H9 (cell line): ENCODE measurements at regions not wholly inside any gene's neighbourhood (a gene's known extent, or its start where the extent isn't known, plus 50 kb on each side); places are given as distances from the start of the nearest gene placed in this dataset.

Source experiments
- DNase-seq: peaks from one replicate; pipeline ENCODE4 v3.0.0-alpha.2; 2017
- H2AFZ ChIP-seq: one replicate; pipeline ENCODE4 v1.6.1; 2013; ENCODE audit warnings: mild to moderate bottlenecking, low read length, control low read depth, moderate library complexity
- H2AK5ac ChIP-seq: 2 replicates; pipeline ENCODE4 v1.6.1; 2013; ENCODE audit warnings: low read length, control low read depth, mixed read lengths; ENCODE audit not compliant: insufficient read length
- H2BK120ac ChIP-seq: one replicate; pipeline ENCODE4 v1.6.1; 2013; ENCODE audit warnings: low read depth, mild to moderate bottlenecking, low read length, control low read depth, inconsistent platforms; ENCODE audit not compliant: poor library complexity, severe bottlenecking
- H2BK12ac ChIP-seq: 2 replicates; pipeline ENCODE4 v1.6.1; 2013; ENCODE audit warnings: low read length, control low read depth, mixed read lengths, low read depth; ENCODE audit not compliant: insufficient read length
- H2BK15ac ChIP-seq: 2 replicates; pipeline ENCODE4 v1.6.1; 2013; ENCODE audit warnings: low read depth, low read length, control low read depth
- H2BK20ac ChIP-seq: one replicate; pipeline ENCODE4 v1.6.1; 2013; ENCODE audit warnings: low read depth, mild to moderate bottlenecking, low read length, control low read depth, inconsistent platforms; ENCODE audit not compliant: poor library complexity, severe bottlenecking
- H2BK5ac ChIP-seq: 2 replicates; pipeline ENCODE4 v1.6.1; 2013; ENCODE audit warnings: low read length, control low read depth, mixed read lengths; ENCODE audit not compliant: insufficient read length
- H3K14ac ChIP-seq: 2 replicates; pipeline ENCODE4 v1.6.1; 2013; ENCODE audit warnings: low read length, control low read depth; ENCODE audit not compliant: insufficient read depth
- H3K18ac ChIP-seq: 2 replicates; pipeline ENCODE4 v1.6.1; 2013; ENCODE audit warnings: low read depth, mild to moderate bottlenecking, mixed read lengths, low read length, control low read depth; ENCODE audit not compliant: insufficient read length
- H3K23ac ChIP-seq: 2 replicates; pipeline ENCODE4 v1.6.1; 2013; ENCODE audit warnings: low read length, control low read depth, mixed read lengths, low read depth; ENCODE audit not compliant: insufficient read length
- H3K23me2 ChIP-seq: 2 replicates; pipeline ENCODE4 v1.6.1; 2013; ENCODE audit warnings: low read depth, mild to moderate bottlenecking, mixed read lengths, low read length, control low read depth; ENCODE audit not compliant: insufficient read length, poor library complexity, severe bottlenecking
- H3K27ac ChIP-seq: 2 replicates; pipeline ENCODE4 v1.5.1; 2013; ENCODE audit warnings: low read length, control low read depth, mixed read lengths, low read depth; ENCODE audit not compliant: insufficient read length
- H3K27me3 ChIP-seq: 2 replicates; pipeline ENCODE4 v1.6.1; 2013; ENCODE audit warnings: low read length, control low read depth, inconsistent platforms; ENCODE audit not compliant: insufficient read depth
- H3K4ac ChIP-seq: 2 replicates; pipeline ENCODE4 v1.6.1; 2013; ENCODE audit warnings: low read depth, mild to moderate bottlenecking, control low read depth, inconsistent platforms, low read length, moderate library complexity
- H3K4me1 ChIP-seq: 2 replicates; pipeline ENCODE4 v1.6.1; 2013; ENCODE audit warnings: low read length, control low read depth, inconsistent platforms; ENCODE audit not compliant: insufficient read depth
- H3K4me2 ChIP-seq: 2 replicates; pipeline ENCODE4 v1.6.1; 2013; ENCODE audit warnings: low read length, control low read depth, mixed read lengths; ENCODE audit not compliant: insufficient read length, insufficient read depth
- H3K56ac ChIP-seq: 2 replicates; pipeline ENCODE4 v1.6.1; 2013; ENCODE audit warnings: low read depth, mild to moderate bottlenecking, mixed read lengths, low read length, control low read depth; ENCODE audit not compliant: insufficient read length
- H3K79me1 ChIP-seq: 2 replicates; pipeline ENCODE4 v1.6.1; 2013; ENCODE audit warnings: low read depth, mild to moderate bottlenecking, moderate library complexity, low read length, control low read depth, inconsistent platforms; ENCODE audit not compliant: insufficient read depth, poor library complexity, severe bottlenecking
- H3K79me2 ChIP-seq: 2 replicates; pipeline ENCODE4 v1.6.1; 2013; ENCODE audit warnings: low read length, control low read depth, inconsistent platforms; ENCODE audit not compliant: insufficient read depth
- H3K9ac ChIP-seq: 2 replicates; pipeline ENCODE4 v1.6.1; 2013; ENCODE audit warnings: low read length, control low read depth, mixed read lengths; ENCODE audit not compliant: insufficient read length; ENCODE audit errors: extremely low read depth
- H3K9me3 ChIP-seq: one replicate; pipeline ENCODE4 v1.6.1; 2013; ENCODE audit warnings: low read depth, low read length, inconsistent platforms; ENCODE audit not compliant: control insufficient read depth
- H3T11ph ChIP-seq: one replicate; pipeline ENCODE4 v1.6.1; 2013; ENCODE audit warnings: mild to moderate bottlenecking, low read length, control low read depth, inconsistent platforms
- H4K20me1 ChIP-seq: one replicate; pipeline ENCODE4 v1.6.1; 2013; ENCODE audit not compliant: control insufficient read depth, insufficient read length, insufficient read depth
- H4K5ac ChIP-seq: 2 replicates; pipeline ENCODE4 v1.6.1; 2013; ENCODE audit warnings: low read depth, mild to moderate bottlenecking, mixed read lengths, low read length, control low read depth; ENCODE audit not compliant: insufficient read length
- H4K8ac ChIP-seq: replicated peaks from 2 replicates; pipeline ENCODE4 v1.6.1; 2013; ENCODE audit warnings: low read length, control low read depth, mixed read lengths, low read depth; ENCODE audit not compliant: insufficient read length
- H4K91ac ChIP-seq: 2 replicates; pipeline ENCODE4 v1.6.1; 2013; ENCODE audit warnings: low read depth, mild to moderate bottlenecking, moderate library complexity, mixed read lengths, low read length, control low read depth; ENCODE audit not compliant: insufficient read length
- H3K27ac Mint-ChIP-seq, 3 experiments: 2 replicates in 2 of 3; 3 replicates in 1 of 3; pipeline ENCODE4 v1.8.0; 2020 to 2021; ENCODE audit warnings: mixed read lengths in 3 of 3, mild to moderate bottlenecking in 1 of 3, moderate library complexity in 1 of 3
- H3K27me3 Mint-ChIP-seq: 2 replicates; pipeline ENCODE4 v1.8.0; 2021; ENCODE audit warnings: low read depth, mild to moderate bottlenecking, moderate library complexity, mixed read lengths
- H3K36me3 Mint-ChIP-seq, 3 experiments: 2 replicates in 2 of 3; 3 replicates in 1 of 3; pipeline ENCODE4 v1.8.0; 2020 to 2021; ENCODE audit warnings: low read depth in 3 of 3, mixed read lengths in 3 of 3; ENCODE audit not compliant: insufficient read depth in 1 of 3
- H3K4me1 Mint-ChIP-seq, 2 experiments: 2 replicates each; pipeline ENCODE4 v1.8.0; 2020; ENCODE audit warnings: mixed read lengths in 2 of 2
- H3K4me3 Mint-ChIP-seq, 2 experiments: 2 replicates in 1 of 2; 3 replicates in 1 of 2; pipeline ENCODE4 v1.8.0; 2020 to 2021; ENCODE audit warnings: mild to moderate bottlenecking in 2 of 2, mixed read lengths in 2 of 2, moderate library complexity in 1 of 2
- H3K9me3 Mint-ChIP-seq, 2 experiments: 2 replicates in 1 of 2; 3 replicates in 1 of 2; pipeline ENCODE4 v1.8.0; 2020; ENCODE audit warnings: mild to moderate bottlenecking in 2 of 2, mixed read lengths in 2 of 2, moderate library complexity in 1 of 2
- CTCF ChIP-seq: fragments of 200-600 bp; sonication (generic); conservative IDR thresholded peaks from 3 replicates; pipeline ENCODE4 v1.8.0; 2021; ENCODE audit warnings: antibody characterized with exemption, mild to moderate bottlenecking
- WGBS: extraction: QIAGEN DNeasy Blood & Tissue Kit; methylation state at CpG from one replicate; pipeline ENCODE4 v1.1.7; 2013; ENCODE audit warnings: missing lambda C conversion rate, low lambda C conversion rate, mixed read lengths; ENCODE audit not compliant: insufficient read length; ENCODE audit errors: extremely low coverage; 5-methylcytosine and 5-hydroxymethylcytosine counted together

- H3K4ac ChIP-seq = no peak overlapping the region
- H3K23me2 ChIP-seq = no peaks in the 10 kb centered on the region
- H2BK20ac ChIP-seq = no peak overlapping the region
- no peak overlapping the region for H4K5ac ChIP-seq
- H3K27me3 ChIP-seq = no peaks in the 10 kb centered on the region
- H3K18ac ChIP-seq = no peak overlapping the region
- no peak overlapping the region for H3K4me3 Mint-ChIP-seq
- no peak overlapping the region for H3T11ph ChIP-seq
- H2AFZ ChIP-seq = no peak overlapping the region
- no peaks in the 10 kb centered on the region for H3K4me1 Mint-ChIP-seq
- H2BK12ac ChIP-seq = no peak overlapping the region
- H2BK5ac ChIP-seq = no peak overlapping the region
- H3K27me3 Mint-ChIP-seq = no peaks in the 10 kb centered on the region
- H3K79me1 ChIP-seq = no peaks in the 10 kb centered on the region
- H4K8ac ChIP-seq = no peak overlapping the region
- H3K14ac ChIP-seq = no peak overlapping the region
- no peak overlapping the region for H2AK5ac ChIP-seq
- 0 out of 7 replicates have a peak, but pooled peaks cover 0 to 4% (median 0%) of the 10 kb centered on the region in 3 experiments for H3K36me3 Mint-ChIP-seq
- H3K23ac ChIP-seq = no peak overlapping the region
- H2BK120ac ChIP-seq = no peak overlapping the region
- H4K20me1 ChIP-seq = no peaks in the 10 kb centered on the region
- no peak overlapping the region for H3K27ac ChIP-seq
- H2BK15ac ChIP-seq = no peak overlapping the region
- no peak for DNase-seq
- no peak overlapping the region for H3K9ac ChIP-seq
- H3K4me2 ChIP-seq = no peak overlapping the region
- H3K27ac Mint-ChIP-seq = no peak overlapping the region
- no peaks in the 10 kb centered on the region for H3K9me3 ChIP-seq
- no peak for TF ChIP-seq CTCF
- peaks cover 0 to 2% of the 10 kb centered on the region in 2 experiments; a peak in 2 of 5 replicates for H3K9me3 Mint-ChIP-seq
- WGBS = no CpG with 5 or more reads among the region's 2 CpGs
- H4K91ac ChIP-seq = no peak overlapping the region
- H3K56ac ChIP-seq = no peak overlapping the region
- H3K79me2 ChIP-seq = no peaks in the 10 kb centered on the region
- no peaks in the 10 kb centered on the region for H3K4me1 ChIP-seq
Observed at GRCh38 chr1:193891788-193892187, 705.4 kb upstream of the B3GALT2 start.
